ENCODE measurements at regions not wholly inside any gene's neighbourhood (a gene's known extent, or its start where the extent isn't known, plus 50 kb on each side); places are given as distances from the start of the nearest gene placed in this dataset.

GRCh38 chr7:46751471-46751870, 830.4 kb upstream of the IGFBP3 start:
- TF ChIP-seq CTCF (IDR thresholded peaks at IDR 0.05) = no peak
- no peak for TF ChIP-seq POLR2A (IDR thresholded peaks at IDR 0.05)
